Testis (tissue), 2 donors: ENCODE measurements at regions not wholly inside any gene's neighbourhood (a gene's known extent, or its start where the extent isn't known, plus 50 kb on each side); places are given as distances from the start of the nearest gene placed in this dataset.

Experiments
- DNase-seq: peaks from one replicate; pipeline ENCODE4 v3.0.0-alpha.2; 2019
- H3K27ac ChIP-seq, 2 donors: fragments of 200-600 bp; sonication (generic); one replicate each; pipeline ENCODE4 v1.5.1; 2019
- H3K27me3 ChIP-seq: fragments of 200-600 bp; sonication (generic); one replicate; pipeline ENCODE4 v1.5.1; 2019
- H3K36me3 ChIP-seq: fragments of 200-600 bp; sonication (generic); one replicate; pipeline ENCODE4 v1.5.1; 2017; ENCODE audit warnings: low read depth; ENCODE audit errors: missing control alignments
- H3K4me1 ChIP-seq: fragments of 200-600 bp; sonication (generic); one replicate; pipeline ENCODE4 v1.5.1; 2019
- H3K4me3 ChIP-seq, 2 donors: fragments of 200-600 bp; sonication (generic); one replicate each; pipeline ENCODE4 v1.5.1; 2017 to 2019
- H3K9me3 ChIP-seq: fragments of 200-600 bp; sonication (generic); one replicate; pipeline ENCODE4 v1.5.1; 2017
- CTCF ChIP-seq, 3 experiments: fragments of 450-650 bp in 2 of 3; fragments of 200-600 bp in 1 of 3; sonication (generic) in 1 of 3; IDR thresholded peaks; one replicate each; pipeline ENCODE4 v1.5.1; 2016 to 2019; ENCODE audit warnings: antibody characterized with exemption in 3 of 3, mild to moderate bottlenecking in 2 of 3, moderate library complexity in 1 of 3
- POLR2A ChIP-seq: fragments of 450-650 bp; IDR thresholded peaks from one replicate; pipeline ENCODE4 v1.6.1; 2017; ENCODE audit warnings: antibody characterized with exemption, mild to moderate bottlenecking, moderate library complexity
- WGBS, 2 donors: methylation state at CpG; one replicate each; pipeline ENCODE4 v1.1.5; 2018; 5-methylcytosine and 5-hydroxymethylcytosine counted together
- intact Hi-C: fragments of 100-400 bp; cut with DNase I; formaldehyde crosslinking; loops from one replicate; pipeline ENCODE4 v1.15.1; 2023; ENCODE audit warnings: low total_unique reads

- peak; percentile 20 for DNase-seq
- TF ChIP-seq POLR2A (no peak), CTCF (IDR thresholded peaks at IDR 0.05) (no peak)
- WGBS, 2 donors, result 28 to 35% methylated on average over 3 of the region's 3 CpGs
- Histone ChIP-seq H3K27me3 (no peaks in the 10 kb centered on the region), H3K4me3 (no peak overlapping the region), H3K9me3 (no peaks in the 10 kb centered on the region), H3K27ac (no peak overlapping the region), H3K4me1 (no peaks in the 10 kb centered on the region), H3K36me3 (no peaks in the 10 kb centered on the region)
- intact Hi-C loops, result no loop called here
Measured at GRCh38 chr4:125985856-125986255, 671.1 kb downstream of the FAT4 start.

DNA sequence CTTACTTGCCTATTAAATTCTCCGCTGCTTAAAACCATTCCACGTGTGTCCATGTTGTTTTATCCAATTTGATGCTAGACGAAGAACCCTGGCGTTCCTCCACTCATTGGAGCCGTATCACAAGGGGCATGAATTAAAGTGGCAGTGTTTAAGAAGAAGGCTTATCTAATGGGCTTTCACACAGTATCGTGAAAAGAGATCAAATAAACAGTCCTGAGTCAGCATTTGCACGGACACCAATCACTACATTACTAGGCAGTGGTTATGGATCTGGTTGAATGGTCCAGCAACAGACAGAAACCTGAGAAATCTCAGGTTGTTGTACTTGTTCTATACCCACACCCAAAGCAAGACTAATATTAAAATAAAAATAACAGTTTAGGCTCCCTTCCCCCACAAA, 671.6 kb downstream of the FAT4 start:
- no peaks in the 10 kb centered on the region for H3K36me3 ChIP-seq
- no peak overlapping the region for H3K27ac ChIP-seq
- H3K4me1 ChIP-seq, result no peaks in the 10 kb centered on the region
- WGBS, 2 donors, result 58 to 68% methylated on average over 7 of the region's 7 CpGs
- no peak for TF ChIP-seq POLR2A
- no peak for TF ChIP-seq CTCF (IDR thresholded peaks at IDR 0.05)
- H3K27me3 ChIP-seq, result no peaks in the 10 kb centered on the region
- no peak for DNase-seq
- H3K9me3 ChIP-seq, result no peaks in the 10 kb centered on the region
- no peak overlapping the region for H3K4me3 ChIP-seq
- intact Hi-C loops, result no loop called here

GRCh38 chr4:125988464-125988863, 673.7 kb downstream of the FAT4 start:
- no peaks in the 10 kb centered on the region for H3K27me3 ChIP-seq
- 91% methylated on average over 1 of the region's 1 CpG for WGBS, 2 donors
- no peak overlapping the region for H3K27ac ChIP-seq
- no peaks in the 10 kb centered on the region for H3K4me1 ChIP-seq
- no peaks in the 10 kb centered on the region for H3K9me3 ChIP-seq
- H3K36me3 ChIP-seq, result no peaks in the 10 kb centered on the region
- no peak overlapping the region for H3K4me3 ChIP-seq
- DNase-seq, result no peak
- no peak for TF ChIP-seq CTCF (IDR thresholded peaks at IDR 0.05)
- TF ChIP-seq POLR2A, result no peak
- intact Hi-C loops, result no loop called here

DNA sequence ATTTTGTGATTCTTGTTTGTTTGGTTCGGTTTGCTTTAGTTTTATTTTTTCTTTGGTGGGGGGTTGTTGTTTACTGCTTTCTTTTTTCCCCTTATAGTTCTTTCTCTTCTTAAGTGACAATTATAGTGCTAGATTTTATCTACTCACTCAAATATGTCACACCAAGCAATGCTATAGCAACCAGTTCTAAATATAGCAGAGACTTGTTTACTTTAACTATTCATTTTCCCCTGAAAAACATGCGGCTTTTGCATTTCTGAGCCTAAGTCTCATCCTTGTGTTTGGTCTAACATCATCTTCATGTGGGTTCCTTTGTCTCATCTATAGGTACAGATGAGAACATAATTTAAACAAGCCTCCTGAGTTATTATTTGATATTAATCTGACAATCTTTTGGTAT, 676.6 kb downstream of the FAT4 start:
- Histone ChIP-seq H3K27me3 (no peaks in the 10 kb centered on the region), H3K9me3 (no peaks in the 10 kb centered on the region), H3K4me3 (no peak overlapping the region), H3K36me3 (no peaks in the 10 kb centered on the region), H3K27ac (no peak overlapping the region), H3K4me1 (no peaks in the 10 kb centered on the region)
- WGBS, 2 donors, result 48 to 92% methylated on average over 2 of the region's 2 CpGs
- intact Hi-C loops, result no loop called here
- DNase-seq, result no peak
- TF ChIP-seq POLR2A, result no peak
- TF ChIP-seq CTCF (IDR thresholded peaks at IDR 0.05), result no peak

GRCh38 chr4:125992891-125993290, 678.1 kb downstream of the FAT4 start:
- no peaks in the 10 kb centered on the region for H3K4me1 ChIP-seq
- no peak overlapping the region for H3K4me3 ChIP-seq
- H3K27ac ChIP-seq, result no peak overlapping the region
- TF ChIP-seq POLR2A (no peak), CTCF (IDR thresholded peaks at IDR 0.05) (no peak)
- H3K36me3 ChIP-seq, result no peaks in the 10 kb centered on the region
- intact Hi-C loops, result no loop called here
- 73 to 78% methylated on average over 2 of the region's 2 CpGs for WGBS, 2 donors
- no peak for DNase-seq
- no peaks in the 10 kb centered on the region for H3K9me3 ChIP-seq
- no peaks in the 10 kb centered on the region for H3K27me3 ChIP-seq
